ENCODE measurements at regions not wholly inside any gene's neighbourhood (a gene's known extent, or its start where the extent isn't known, plus 50 kb on each side); places are given as distances from the start of the nearest gene placed in this dataset.

GRCh38 chr3:31481697-31482096 is 51.0 kb upstream of the STT3B start:
- ATAC-seq (ENCODE audit: low read depth) (no peak), DNase-seq (no peak)
- no peaks in the 10 kb centered on the region for H3K9me1 ChIP-seq (ENCODE audit: insufficient read depth, low read length)
- no peak overlapping the region for H3K4ac ChIP-seq (ENCODE audit: low read depth, low read length)
- BruUV-seq (replicated peaks), result no TSS peak
- no CpG with 5 or more reads among the region's 3 CpGs for WGBS, 2 experiments (ENCODE audit: extremely low coverage in 2 of 2, insufficient read length in 1 of 2)
- no peak overlapping the region for H3K4me3 ChIP-seq (ENCODE audit: insufficient read depth, low read depth, low read length)
- POLR2A ChIA-PET (ENCODE audit: unreplicated experiment), result no interaction called here
- no peaks in the 10 kb centered on the region for H3K4me1 ChIP-seq (ENCODE audit: control insufficient read depth, insufficient read depth, low read length)
- H4K5ac ChIP-seq (ENCODE audit: low read depth, low read length), result no peak overlapping the region
- H2BK20ac ChIP-seq (ENCODE audit: low read depth, low read length), result no peak overlapping the region
- H2BK5ac ChIP-seq (ENCODE audit: low read depth, low read length, poor library complexity, severe bottlenecking), result no peak overlapping the region
- H2AK9ac ChIP-seq (replicated peaks; ENCODE audit: low read depth, low read length, poor library complexity), result no peak overlapping the region
- no peaks in the 10 kb centered on the region for H3K9me3 ChIP-seq (ENCODE audit: control insufficient read depth, insufficient read depth, low read length)
- H2AK5ac ChIP-seq (ENCODE audit: low read depth, low read length), result no peak overlapping the region
- no peak overlapping the region for H4K91ac ChIP-seq (ENCODE audit: insufficient read depth, low read depth, low read length)
- H3K79me1 ChIP-seq (ENCODE audit: low read depth in 1 of 2, low read length in 2 of 2), result no peaks in the 10 kb centered on the region
- in situ Hi-C loops (cut with MboI; ENCODE audit: low sequenced_read_pairs), result no loop called here
- no peak overlapping the region for H3K9ac ChIP-seq (ENCODE audit: low read depth, low read length)
- dilution Hi-C loops (cut with HindIII; ENCODE audit: low sequenced_read_pairs, unreplicated experiment), result no loop called here
- H3K18ac ChIP-seq (ENCODE audit: low read depth, low read length), result no peak overlapping the region
- H4K20me1 ChIP-seq (ENCODE audit: insufficient read depth, low read length), result no peaks in the 10 kb centered on the region
- H3K23ac ChIP-seq (ENCODE audit: low read depth, low read length), result no peak overlapping the region
- no peak overlapping the region for H3K14ac ChIP-seq (replicated peaks; ENCODE audit: low read depth, low read length)
- intact Hi-C loops (cut with micrococcal nuclease), result no loop called here
- no peak overlapping the region for H2BK15ac ChIP-seq (ENCODE audit: low read depth, low read length)
- peaks cover 1% of the 10 kb centered on the region; the same call in 1 of the 2 replicates for H3K27me3 ChIP-seq (ENCODE audit: control insufficient read depth, insufficient read depth, low read length)
- H3K27ac ChIP-seq (ENCODE audit: insufficient read depth, low read length), result no peak overlapping the region
- H2AFZ ChIP-seq (replicated peaks; ENCODE audit: low read length, poor library complexity), result no peak overlapping the region
- TF ChIP-seq BHLHE40 (IDR thresholded peaks at IDR 0.05; ENCODE audit: low read depth, low read length), result no peak
- no peak for TF ChIP-seq CTCF (conservative IDR thresholded peaks at IDR 0.05; ENCODE audit: low read depth, low read length)
- TF ChIP-seq MAFK (IDR thresholded peaks at IDR 0.05; ENCODE audit: low read depth, low read length), result no peak
- TF ChIP-seq USF2 (IDR thresholded peaks at IDR 0.05; ENCODE audit: low read depth, low read length), result no peak
- no peak for TF ChIP-seq RAD21 (IDR thresholded peaks at IDR 0.05; ENCODE audit: low read length)
- TF ChIP-seq CHD1 (IDR thresholded peaks at IDR 0.05; ENCODE audit: low read depth, low read length), result no peak
- no peak for TF ChIP-seq FOS (IDR thresholded peaks at IDR 0.05; ENCODE audit: low read depth, low read length)
- no peak for TF ChIP-seq RCOR1 (IDR thresholded peaks at IDR 0.05; ENCODE audit: insufficient replicate concordance, low read length)
- TF ChIP-seq SMC3 (IDR thresholded peaks at IDR 0.05; ENCODE audit: low read depth, low read length), result no peak
- no peak for TF ChIP-seq MAZ (IDR thresholded peaks at IDR 0.05; ENCODE audit: borderline replicate concordance, low read depth, low read length)
- TF ChIP-seq CEBPB (IDR thresholded peaks at IDR 0.05; ENCODE audit: low read depth, low read length), result no peak
- no peak for TF ChIP-seq MXI1 (IDR thresholded peaks at IDR 0.05; ENCODE audit: borderline replicate concordance, low read depth, low read length)
- no peak for TF ChIP-seq ELK1 (IDR thresholded peaks at IDR 0.05; ENCODE audit: borderline replicate concordance, low read depth, low read length)
- no peak for TF ChIP-seq RFX5 (IDR thresholded peaks at IDR 0.05; ENCODE audit: low read depth, low read length)
- TF ChIP-seq NFE2L2 (IDR thresholded peaks at IDR 0.05; ENCODE audit: low read depth, low read length), result no peak
- no peaks in the 10 kb centered on the region for H3K36me3 ChIP-seq (ENCODE audit: control insufficient read depth, insufficient read depth, low read length)
- no peak overlapping the region for H4K8ac ChIP-seq (ENCODE audit: low read depth in 2 of 2, low read length in 2 of 2)
- H3K4me2 ChIP-seq (ENCODE audit: low read depth, low read length), result no peak overlapping the region
- no peak overlapping the region for H3K56ac ChIP-seq (ENCODE audit: extremely low read depth, insufficient read depth, low read length)
- CTCF ChIA-PET, result interaction anchor here (0.6 kb wide), 1 partner anchor 451 kb away, joined by 3 read pairs; no protein-coding TSS in a partner anchor
- H2BK120ac ChIP-seq (ENCODE audit: low read depth, low read length), result no peak overlapping the region

Data from IMR-90 (cell line).